ENCODE measurements at regions not wholly inside any gene's neighbourhood (a gene's known extent, or its start where the extent isn't known, plus 50 kb on each side); places are given as distances from the start of the nearest gene placed in this dataset.

- H3K4me3 ChIP-seq: no peak overlapping the region
- H3K4me1 ChIP-seq: no peaks in the 10 kb centered on the region
- H3K27me3 ChIP-seq: no peaks in the 10 kb centered on the region
- no peak overlapping the region for H3K27ac ChIP-seq
- intact Hi-C loops (cut with DNase I; ENCODE audit: low total_unique reads): no loop called here
- no peaks in the 10 kb centered on the region for H3K9me3 ChIP-seq
- no peak for TF ChIP-seq CTCF (IDR thresholded peaks at IDR 0.05)
- no peak for TF ChIP-seq POLR2A (IDR thresholded peaks at IDR 0.05)
- DNase-seq: no peak
- H3K36me3 ChIP-seq: no peaks in the 10 kb centered on the region
Measured at GRCh38 chr5:98483301-98483685, 290.2 kb upstream of the RGMB start.

GRCh38 chr5:98489021-98489420, 284.4 kb upstream of the RGMB start:
- Histone ChIP-seq H3K27me3 (no peaks in the 10 kb centered on the region), H3K4me3 (no peak overlapping the region), H3K4me1 (no peaks in the 10 kb centered on the region), H3K36me3 (no peaks in the 10 kb centered on the region), H3K9me3 (no peaks in the 10 kb centered on the region), H3K27ac (no peak overlapping the region)
- intact Hi-C loops (cut with DNase I; ENCODE audit: low total_unique reads): no loop called here
- TF ChIP-seq POLR2A (IDR thresholded peaks at IDR 0.05): no peak
- no peak for TF ChIP-seq CTCF (IDR thresholded peaks at IDR 0.05)
- no peak for DNase-seq

GRCh38 chr5:98490348-98490747, 283.1 kb upstream of the RGMB start:
- no peaks in the 10 kb centered on the region for H3K36me3 ChIP-seq
- H3K27ac ChIP-seq: no peak overlapping the region
- DNase-seq: no peak
- intact Hi-C loops (cut with DNase I; ENCODE audit: low total_unique reads): no loop called here
- TF ChIP-seq CTCF (IDR thresholded peaks at IDR 0.05) (no peak), POLR2A (IDR thresholded peaks at IDR 0.05) (no peak)
- H3K4me1 ChIP-seq: no peaks in the 10 kb centered on the region
- no peak overlapping the region for H3K4me3 ChIP-seq
- no peaks in the 10 kb centered on the region for H3K9me3 ChIP-seq
- H3K27me3 ChIP-seq: no peaks in the 10 kb centered on the region

- no peak for DNase-seq
- H3K27me3 ChIP-seq: no peaks in the 10 kb centered on the region
- no peak overlapping the region for H3K27ac ChIP-seq
- H3K36me3 ChIP-seq: no peaks in the 10 kb centered on the region
- intact Hi-C loops (cut with DNase I; ENCODE audit: low total_unique reads): no loop called here
- no peak for TF ChIP-seq CTCF (IDR thresholded peaks at IDR 0.05)
- no peak for TF ChIP-seq POLR2A (IDR thresholded peaks at IDR 0.05)
- H3K4me3 ChIP-seq: no peak overlapping the region
- H3K4me1 ChIP-seq: no peaks in the 10 kb centered on the region
- no peaks in the 10 kb centered on the region for H3K9me3 ChIP-seq
Measured at GRCh38 chr5:98492258-98492657, 281.2 kb upstream of the RGMB start.

GRCh38 chr5:98497418-98497817, 276.0 kb upstream of the RGMB start:
- intact Hi-C loops (cut with DNase I; ENCODE audit: low total_unique reads): no loop called here
- Histone ChIP-seq H3K4me1 (no peaks in the 10 kb centered on the region), H3K4me3 (no peak overlapping the region), H3K27me3 (no peaks in the 10 kb centered on the region), H3K9me3 (no peaks in the 10 kb centered on the region), H3K36me3 (no peaks in the 10 kb centered on the region), H3K27ac (no peak overlapping the region)
- TF ChIP-seq POLR2A (IDR thresholded peaks at IDR 0.05) (no peak), CTCF (IDR thresholded peaks at IDR 0.05) (no peak)
- no peak for DNase-seq

Data from uterus (tissue), 3 donors.